GM18498 (cell line): ENCODE measurements at regions not wholly inside any gene's neighbourhood (a gene's known extent, or its start where the extent isn't known, plus 50 kb on each side); places are given as distances from the start of the nearest gene placed in this dataset.
A peak's percentile ranks its signal among the peaks of the same experiment; 100 is the strongest.
"Not testable (repeated sequence)": the region's sequence is repeated elsewhere in the genome, so short reads cannot be mapped to it uniquely, and the experiment has no call there.

Experiments
- ATAC-seq: cut with Tn5 transposase; IDR thresholded peaks from one replicate; pipeline ENCODE4 v1.9.1; 2021; ENCODE audit warnings: mild to moderate bottlenecking, moderate library complexity; ENCODE audit not compliant: unreplicated experiment

DNA sequence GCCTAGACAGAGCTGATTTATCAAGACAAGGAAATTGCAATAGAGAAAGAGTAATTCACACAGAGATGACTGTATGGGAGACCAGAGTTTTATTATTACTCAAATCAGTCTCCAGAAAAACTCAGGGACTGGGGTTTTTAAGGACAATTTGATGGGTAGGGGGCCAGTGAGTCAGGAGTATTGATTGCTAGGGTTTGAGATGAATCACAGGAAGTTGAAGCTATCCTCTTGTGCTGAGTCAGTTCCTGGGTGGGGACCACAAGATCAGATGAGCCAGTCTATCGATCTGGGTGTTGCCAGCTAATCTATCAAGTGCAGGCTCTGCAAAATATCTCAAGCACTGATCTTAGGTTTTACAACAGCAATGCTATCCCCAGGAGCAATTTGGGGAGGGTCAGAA lies 87.4 kb upstream of the TGIF2LY start:
- ATAC-seq = not testable (repeated sequence)

DNA sequence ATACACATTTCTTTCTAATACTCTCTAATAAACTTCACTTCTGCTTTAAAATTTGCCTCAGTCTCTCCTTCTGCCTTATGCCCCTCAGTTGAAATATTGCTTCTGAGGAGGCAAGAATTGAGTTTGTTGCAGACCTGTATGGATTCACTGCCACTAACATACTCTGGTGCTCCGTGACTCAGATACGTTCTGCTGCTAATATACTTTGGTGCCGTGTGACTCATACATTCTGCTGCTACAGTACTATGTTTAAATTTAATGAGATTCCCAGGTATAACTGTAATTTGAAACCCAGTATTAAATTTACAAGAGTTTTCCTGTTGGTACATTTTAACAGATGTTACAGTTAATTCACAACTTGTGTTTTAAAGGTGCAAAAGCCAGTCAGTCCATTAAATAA lies 84.3 kb upstream of the TGIF2LY start:
- ATAC-seq = not testable (repeated sequence)

DNA sequence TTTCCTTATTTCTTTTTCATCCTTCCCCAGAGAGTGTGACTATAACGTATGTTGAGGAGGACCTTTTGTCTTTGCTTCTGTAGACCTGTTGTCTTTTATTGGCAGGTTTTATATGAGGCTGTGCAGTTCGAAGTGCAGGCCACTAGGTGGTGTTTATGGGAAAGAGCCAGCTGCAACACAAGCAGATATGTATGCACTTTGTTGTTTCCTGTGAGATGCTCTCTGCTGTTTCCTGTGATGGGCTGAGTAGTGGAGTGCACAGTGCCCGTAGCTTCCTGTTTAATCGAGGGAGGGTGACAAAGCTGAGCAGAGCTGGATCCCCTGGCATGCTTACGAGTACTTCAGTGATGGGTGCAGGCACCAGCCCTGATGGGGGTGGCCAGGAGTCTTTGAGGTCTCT lies 51.8 kb upstream of the TGIF2LY start:
- ATAC-seq = peak; percentile 99
